BE2C (cell line): ENCODE measurements at regions not wholly inside any gene's neighbourhood (a gene's known extent, or its start where the extent isn't known, plus 50 kb on each side); places are given as distances from the start of the nearest gene placed in this dataset.
"Not testable (repeated sequence)": the region's sequence is repeated elsewhere in the genome, so short reads cannot be mapped to it uniquely, and the experiment has no call there.

Experiments used
- DNase-seq: peaks from one replicate; pipeline ENCODE4 v3.0.0-alpha.2; 2020
- H3K27me3 ChIP-seq: fragments of 250-450 bp; sonication (Bioruptor Pico); 2 replicates; pipeline ENCODE4 v1.5.1; 2020; ENCODE audit warnings: mild to moderate bottlenecking
- H3K36me3 ChIP-seq: fragments of 250-450 bp; sonication (Bioruptor Pico); 2 replicates; pipeline ENCODE4 v1.5.1; 2020; ENCODE audit warnings: mild to moderate bottlenecking
- H3K4me1 ChIP-seq: fragments of 250-450 bp; sonication (Bioruptor Pico); 2 replicates; pipeline ENCODE4 v1.5.1; 2020
- H3K4me3 ChIP-seq: 2 replicates; pipeline ENCODE4 v1.5.1; 2011; ENCODE audit warnings: low read depth, low read length
- H3K9me3 ChIP-seq: fragments of 250-450 bp; sonication (Bioruptor Pico); 2 replicates; pipeline ENCODE4 v1.5.1; 2020
- CTCF ChIP-seq: IDR thresholded peaks from 2 replicates; pipeline ENCODE4 v1.5.1; 2012; ENCODE audit warnings: mild to moderate bottlenecking, low read depth, low read length

- H3K9me3 ChIP-seq, result no peaks in the 10 kb centered on the region
- DNase-seq, result no peak
These were observed 163.2 kb downstream of the REEP3 start for GRCh38 chr10:63684257-63684936.

GRCh38 chr10:63689768-63690167, 168.6 kb downstream of the REEP3 start:
- Histone ChIP-seq H3K36me3 (no peaks in the 10 kb centered on the region), H3K4me3 (no peak overlapping the region), H3K9me3 (no peaks in the 10 kb centered on the region), H3K27me3 (no peaks in the 10 kb centered on the region), H3K4me1 (no peaks in the 10 kb centered on the region)
- DNase-seq, result no peak
- TF ChIP-seq CTCF, result no peak

More at GRCh38 chr10:63684257-63684936, 163.2 kb downstream of the REEP3 start:
- Histone ChIP-seq H3K27me3 (no peaks in the 10 kb centered on the region), H3K4me3 (no peak overlapping the region), H3K36me3 (no peaks in the 10 kb centered on the region), H3K4me1 (no peaks in the 10 kb centered on the region)
- no peak for TF ChIP-seq CTCF

- H3K4me1 ChIP-seq, result no peaks in the 10 kb centered on the region
- no peaks in the 10 kb centered on the region for H3K9me3 ChIP-seq
- no peaks in the 10 kb centered on the region for H3K27me3 ChIP-seq
- no peak for TF ChIP-seq CTCF
- DNase-seq, result no peak
- H3K4me3 ChIP-seq, result no peak overlapping the region
- H3K36me3 ChIP-seq, result no peaks in the 10 kb centered on the region
These were observed 171.2 kb downstream of the REEP3 start for GRCh38 chr10:63692220-63692896.

GRCh38 chr10:63693021-63693420, 171.8 kb downstream of the REEP3 start:
- not testable (repeated sequence) for H3K4me1 ChIP-seq, H3K27me3 ChIP-seq, H3K36me3 ChIP-seq, H3K9me3 ChIP-seq, H3K4me3 ChIP-seq, DNase-seq

- H3K4me3 ChIP-seq, result no peak overlapping the region
- peaks cover 17% of the 10 kb centered on the region for H3K4me1 ChIP-seq
- TF ChIP-seq CTCF, result no peak
- no peaks in the 10 kb centered on the region for H3K9me3 ChIP-seq
- no peaks in the 10 kb centered on the region for H3K27me3 ChIP-seq
- DNase-seq, result no peak
- H3K36me3 ChIP-seq, result no peaks in the 10 kb centered on the region
These were observed 175.0 kb downstream of the REEP3 start for GRCh38 chr10:63696205-63696604.

- Histone ChIP-seq H3K4me1 (peaks cover 17% of the 10 kb centered on the region), H3K27me3 (no peaks in the 10 kb centered on the region), H3K4me3 (no peak overlapping the region), H3K9me3 (no peaks in the 10 kb centered on the region), H3K36me3 (no peaks in the 10 kb centered on the region)
- no peak for DNase-seq
- TF ChIP-seq CTCF, result no peak
These were observed 177.0 kb downstream of the REEP3 start for GRCh38 chr10:63697956-63698786.
